GM23338 (cell line): ENCODE measurements at regions not wholly inside any gene's neighbourhood (a gene's known extent, or its start where the extent isn't known, plus 50 kb on each side); places are given as distances from the start of the nearest gene placed in this dataset.

ENCODE experiments used
- ATAC-seq: fragments of 200-7000 bp; cut with Tn5 transposase; 3 replicates; pipeline ENCODE4 v1.9.1; 2020
- DNase-seq: peaks from one replicate; pipeline ENCODE4 v3.0.0-alpha.2; 2015; ENCODE audit warnings: low spot score
- H2AFZ ChIP-seq: fragments of 200-600 bp; sonication (generic); 2 replicates; pipeline ENCODE4 v1.8.0; 2016; ENCODE audit warnings: antibody characterized with exemption, mild to moderate bottlenecking, moderate library complexity
- H3F3A ChIP-seq: fragments of 200-600 bp; sonication (generic); replicated peaks from 2 replicates; pipeline ENCODE4 v1.8.0; 2017; ENCODE audit warnings: antibody characterized with exemption, mixed run types, low read depth
- H3K27ac ChIP-seq: fragments of 200-600 bp; sonication (generic); 2 replicates; pipeline ENCODE4 v1.6.1; 2016; ENCODE audit warnings: low read depth
- H3K27me3 ChIP-seq: fragments of 200-600 bp; sonication (generic); 2 replicates; pipeline ENCODE4 v1.8.0; 2016; ENCODE audit warnings: mild to moderate bottlenecking, mixed run types, moderate library complexity; ENCODE audit not compliant: insufficient read depth
- H3K36me3 ChIP-seq: fragments of 200-600 bp; sonication (generic); 2 replicates; pipeline ENCODE4 v1.8.0; 2016; ENCODE audit warnings: mild to moderate bottlenecking; ENCODE audit not compliant: insufficient read depth
- H3K4me1 ChIP-seq: fragments of 200-600 bp; sonication (generic); 2 replicates; pipeline ENCODE4 v1.8.0; 2016; ENCODE audit warnings: mild to moderate bottlenecking, moderate library complexity; ENCODE audit not compliant: insufficient read depth
- H3K4me2 ChIP-seq: fragments of 200-600 bp; sonication (generic); 2 replicates; pipeline ENCODE4 v1.7.1; 2017; ENCODE audit warnings: mixed run types
- H3K4me3 ChIP-seq: fragments of 200-600 bp; sonication (generic); 2 replicates; pipeline ENCODE4 v1.6.1; 2016; ENCODE audit warnings: mixed run types
- H3K79me2 ChIP-seq: fragments of 200-600 bp; sonication (generic); replicated peaks from 2 replicates; pipeline ENCODE4 v1.8.0; 2017; ENCODE audit warnings: mild to moderate bottlenecking; ENCODE audit not compliant: insufficient read depth
- H3K9me2 ChIP-seq: fragments of 200-600 bp; sonication (generic); 2 replicates; pipeline ENCODE4 v1.8.0; 2017; ENCODE audit not compliant: insufficient read depth
- H4K20me1 ChIP-seq: fragments of 200-600 bp; sonication (generic); replicated peaks from 2 replicates; pipeline ENCODE4 v1.8.0; 2017; ENCODE audit warnings: mild to moderate bottlenecking; ENCODE audit not compliant: insufficient read depth
- H3K27ac Mint-ChIP-seq: 2 replicates; pipeline ENCODE4 v1.8.0; 2020; ENCODE audit warnings: inconsistent platforms, mild to moderate bottlenecking, moderate library complexity, mixed read lengths
- H3K27me3 Mint-ChIP-seq: 3 replicates; pipeline ENCODE4 v1.8.0; 2022; ENCODE audit warnings: low read depth, mild to moderate bottlenecking, moderate library complexity, mixed read lengths, inconsistent platforms; ENCODE audit not compliant: insufficient read depth, poor library complexity
- H3K36me3 Mint-ChIP-seq: 3 replicates; pipeline ENCODE4 v1.8.0; 2021; ENCODE audit warnings: low read depth, mild to moderate bottlenecking, inconsistent platforms, moderate library complexity, mixed read lengths
- H3K4me1 Mint-ChIP-seq: 3 replicates; pipeline ENCODE4 v1.8.0; 2020; ENCODE audit warnings: mild to moderate bottlenecking, inconsistent platforms, mixed read lengths
- H3K4me3 Mint-ChIP-seq: 3 replicates; pipeline ENCODE4 v1.8.0; 2021; ENCODE audit warnings: moderate library complexity, mild to moderate bottlenecking, inconsistent platforms, mixed read lengths
- H3K9me3 Mint-ChIP-seq: 3 replicates; pipeline ENCODE4 v1.8.0; 2020; ENCODE audit warnings: moderate library complexity, mild to moderate bottlenecking, inconsistent platforms, mixed read lengths
- CREB1 ChIP-seq: fragments of 250-450 bp; sonication (Bioruptor Pico); IDR thresholded peaks from 2 replicates; pipeline ENCODE4 v1.5.0; 2020; ENCODE audit warnings: low read depth, mild to moderate bottlenecking, moderate library complexity
- CTCF ChIP-seq, 2 experiments: fragments of 200-600 bp in 1 of 2; sonication (generic) in 1 of 2; conservative IDR thresholded peaks; 2 replicates each; pipeline versions ENCODE4 v1.5.1 to v1.6.1; 2016 to 2017; ENCODE audit warnings: antibody characterized with exemption in 2 of 2, low read depth in 2 of 2, mild to moderate bottlenecking in 2 of 2, moderate library complexity in 1 of 2
- ETS1 ChIP-seq: IDR thresholded peaks from 2 replicates; pipeline ENCODE4 v1.6.1; 2016; ENCODE audit warnings: antibody characterized with exemption
- NANOG ChIP-seq: IDR thresholded peaks from 2 replicates; pipeline ENCODE4 v1.6.1; 2016; ENCODE audit warnings: antibody characterized with exemption, borderline replicate concordance
- POLR2AphosphoS5 ChIP-seq: IDR thresholded peaks from 2 replicates; pipeline ENCODE4 v1.6.1; 2016; ENCODE audit warnings: antibody characterized with exemption, low read depth
- STAT1 ChIP-seq: IDR thresholded peaks from one replicate; pipeline ENCODE4 v1.6.1; 2016; ENCODE audit warnings: antibody characterized with exemption; ENCODE audit not compliant: unreplicated experiment
- ZNF462 ChIP-seq: fragments of 250-450 bp; sonication (Bioruptor Pico); IDR thresholded peaks from 2 replicates; pipeline ENCODE4 v1.5.0; 2020; ENCODE audit warnings: mild to moderate bottlenecking, moderate library complexity

- H3K4me3 Mint-ChIP-seq: no peak overlapping the region
- no peaks in the 10 kb centered on the region for H3K36me3 ChIP-seq
- H3K79me2 ChIP-seq: no peaks in the 10 kb centered on the region
- H3K27me3 ChIP-seq: no peaks in the 10 kb centered on the region
- H3F3A ChIP-seq: no peaks in the 10 kb centered on the region
- H3K9me3 Mint-ChIP-seq: peaks cover 19% of the 10 kb centered on the region
- no peak overlapping the region for H3K4me2 ChIP-seq
- DNase-seq (no peak), ATAC-seq (no peak)
- peaks cover 9% of the 10 kb centered on the region; the same call in 2 of the 3 replicates for H3K4me1 Mint-ChIP-seq
- H3K9me2 ChIP-seq: no peaks in the 10 kb centered on the region
- no peaks in the 10 kb centered on the region for H3K4me1 ChIP-seq
- H4K20me1 ChIP-seq: no peaks in the 10 kb centered on the region
- TF ChIP-seq CREB1 (CRISPR knock-in tag) (no peak), ETS1 (no peak), STAT1 (no peak), CTCF (conservative IDR thresholded peaks at IDR 0.05; ENCODE audit: low read depth in 2 of 2) (no peak), POLR2AphosphoS5 (no peak), NANOG (no peak), ZNF462 (CRISPR knock-in tag) (no peak)
- no peak overlapping the region for H2AFZ ChIP-seq
- H3K27ac Mint-ChIP-seq: no peak overlapping the region
- H3K36me3 Mint-ChIP-seq: peaks cover 9% of the 10 kb centered on the region
- H3K4me3 ChIP-seq: no peak overlapping the region
- peaks cover 3% of the 10 kb centered on the region for H3K27me3 Mint-ChIP-seq
- H3K27ac ChIP-seq: no peak overlapping the region
Measured at GRCh38 chr1:230501849-230502248, 75.7 kb upstream of the PGBD5 start.
